Right lobe of liver (tissue), 6 donors: ENCODE measurements at regions not wholly inside any gene's neighbourhood (a gene's known extent, or its start where the extent isn't known, plus 50 kb on each side); places are given as distances from the start of the nearest gene placed in this dataset.

Experiments
- ATAC-seq, 4 donors: fragments of 200-7000 bp; cut with Tn5 transposase; one replicate each; pipeline ENCODE4 v1.9.1; 2020; ENCODE audit warnings: mild to moderate bottlenecking in 4 of 4, moderate library complexity in 4 of 4
- DNase-seq, 3 donors: peaks; one replicate each; pipeline ENCODE4 v3.0.0-alpha.2; 2020
- H3K27ac ChIP-seq, 3 donors: fragments of 200-600 bp; one replicate each; pipeline ENCODE4 v1.8.0; 2022
- H3K27me3 ChIP-seq, 2 donors: fragments of 200-600 bp; one replicate each; pipeline ENCODE4 v1.8.0; 2022
- H3K36me3 ChIP-seq, 4 donors: fragments of 200-600 bp; sonication (generic) in 1 of 4; one replicate each; pipeline versions ENCODE4 v1.5.1 to v1.8.0; 2017 to 2022; ENCODE audit warnings: control low read depth in 1 of 4
- H3K4me1 ChIP-seq, 4 donors: fragments of 200-600 bp; sonication (generic) in 1 of 4; one replicate each; pipeline versions ENCODE4 v1.5.1 to v1.8.0; 2017 to 2022; ENCODE audit warnings: control low read depth in 1 of 4
- H3K4me3 ChIP-seq, 3 donors: fragments of 200-600 bp; one replicate each; pipeline ENCODE4 v1.8.0; 2022
- H3K9me3 ChIP-seq, 4 donors: fragments of 200-600 bp; sonication (generic) in 1 of 4; one replicate each; pipeline versions ENCODE4 v1.5.1 to v1.8.0; 2017 to 2022; ENCODE audit warnings: control low read depth in 1 of 4
- CTCF ChIP-seq, 4 donors: fragments of 200-600 bp in 3 of 4; fragments of 450-650 bp in 1 of 4; IDR thresholded peaks; one replicate each; pipeline versions ENCODE4 v1.5.1 to v1.8.0; 2016 to 2022; ENCODE audit warnings: antibody characterized with exemption in 4 of 4, mild to moderate bottlenecking in 2 of 4
- POLR2A ChIP-seq: fragments of 450-650 bp; IDR thresholded peaks from one replicate; pipeline ENCODE4 v1.6.1; 2017; ENCODE audit warnings: antibody characterized with exemption, mild to moderate bottlenecking
- WGBS: methylation state at CpG from one replicate; pipeline ENCODE4 v1.1.6; 2018; ENCODE audit warnings: low coverage, low lambda C conversion rate; ENCODE audit not compliant: insufficient coverage; ENCODE audit errors: missing lambda C conversion rate; 5-methylcytosine and 5-hydroxymethylcytosine counted together
- intact Hi-C, 2 donors: fragments of 100-400 bp; cut with DNase I; formaldehyde crosslinking; loops; one replicate each; pipeline versions ENCODE4 v1.11.2 to v1.14.1; 2022
- donor health status: DM: no; HTN: yes; CAD: no.
- donor health status: DM: no; HTN: no; CAD: no.
- donor health status: DM: no; HTN: no; CAD: no.
- donor health status: DM: no; HTN: yes; CAD: no.
- donor health status: DM: no; HTN: yes; CAD: no.

GRCh38 chr11:62073061-62073460, 50.8 kb upstream of the INCENP start:
- WGBS = 97% methylated on average over 4 of the region's 4 CpGs
- no peak overlapping the region for H3K4me3 ChIP-seq
- no peak for ATAC-seq
- H3K4me1 ChIP-seq = no peaks in the 10 kb centered on the region
- intact Hi-C loops = loop anchor here in 1 of 2 donors (10.0 kb wide), 2 partner anchors 168 to 278 kb away; partner anchors contain the start of genes FEN1 and TMEM258
- no peak for DNase-seq
- TF ChIP-seq CTCF (IDR thresholded peaks at IDR 0.05) (no peak), POLR2A (no peak)
- H3K9me3 ChIP-seq = no peaks in the 10 kb centered on the region
- H3K36me3 ChIP-seq = no peaks in the 10 kb centered on the region
- no peak overlapping the region for H3K27ac ChIP-seq
- H3K27me3 ChIP-seq = no peaks in the 10 kb centered on the region

- H3K9me3 ChIP-seq = no peaks in the 10 kb centered on the region
- 83% methylated on average over 3 of the region's 3 CpGs for WGBS
- no peaks in the 10 kb centered on the region for H3K4me1 ChIP-seq
- DNase-seq = no peak
- no peak overlapping the region for H3K4me3 ChIP-seq
- ATAC-seq = no peak
- no peak for TF ChIP-seq CTCF (IDR thresholded peaks at IDR 0.05)
- no peak for TF ChIP-seq POLR2A
- H3K36me3 ChIP-seq = no peaks in the 10 kb centered on the region
- H3K27ac ChIP-seq = no peak overlapping the region
- no peaks in the 10 kb centered on the region for H3K27me3 ChIP-seq
- intact Hi-C loops = loop anchor here in 1 of 2 donors (10.0 kb wide), 2 partner anchors 167 to 277 kb away; partner anchors contain the start of genes FEN1 and TMEM258
Observed at GRCh38 chr11:62071408-62071807, 52.4 kb upstream of the INCENP start.

GRCh38 chr11:62069986-62070919, 53.6 kb upstream of the INCENP start:
- H3K9me3 ChIP-seq = no peaks in the 10 kb centered on the region

GRCh38 chr11:62069374-62069773, 54.4 kb upstream of the INCENP start:
- whole genome bisulfite sequencing = 54% methylated on average over 4 of the region's 8 CpGs
- DNase-seq (no peak), ATAC-seq (no peak)
- Histone ChIP-seq H3K4me1 (no peaks in the 10 kb centered on the region), H3K4me3 (no peak overlapping the region), H3K27me3 (no peaks in the 10 kb centered on the region), H3K36me3 (no peaks in the 10 kb centered on the region), H3K27ac (no peak overlapping the region), H3K9me3 (no peaks in the 10 kb centered on the region)
- no peak for TF ChIP-seq CTCF (IDR thresholded peaks at IDR 0.05)
- TF ChIP-seq POLR2A = no peak
- intact Hi-C loops = loop anchor here in 1 of 2 donors (10.0 kb wide), 1 partner anchor 175 kb away; the partner anchor contains the start of gene FADS3

More at GRCh38 chr11:62069986-62070919, 53.6 kb upstream of the INCENP start:
- WGBS = 72% methylated on average over 12 of the region's 15 CpGs
- Histone ChIP-seq H3K4me3 (no peak overlapping the region), H3K27me3 (no peaks in the 10 kb centered on the region), H3K36me3 (no peaks in the 10 kb centered on the region), H3K27ac (no peak overlapping the region), H3K4me1 (no peaks in the 10 kb centered on the region)
- ATAC-seq (no peak), DNase-seq (no peak)
- intact Hi-C loops = loop anchor here (10.0 kb wide), 3 partner anchors 165 to 275 kb away; partner anchors contain the start of genes FADS3 (in 1 of the 2), FEN1 (in 1 of the 2) and TMEM258 (in 1 of the 2)
- TF ChIP-seq POLR2A (no peak), CTCF (IDR thresholded peaks at IDR 0.05) (no peak)
